NCI-H187 (cell line): ENCODE measurements at regions not wholly inside any gene's neighbourhood (a gene's known extent, or its start where the extent isn't known, plus 50 kb on each side); places are given as distances from the start of the nearest gene placed in this dataset.

Experiments used
- DNase-seq, 2 experiments: peaks; one replicate each; lab custom pipeline; 2025; lab: John Stamatoyannopoulos, UW

DNA sequence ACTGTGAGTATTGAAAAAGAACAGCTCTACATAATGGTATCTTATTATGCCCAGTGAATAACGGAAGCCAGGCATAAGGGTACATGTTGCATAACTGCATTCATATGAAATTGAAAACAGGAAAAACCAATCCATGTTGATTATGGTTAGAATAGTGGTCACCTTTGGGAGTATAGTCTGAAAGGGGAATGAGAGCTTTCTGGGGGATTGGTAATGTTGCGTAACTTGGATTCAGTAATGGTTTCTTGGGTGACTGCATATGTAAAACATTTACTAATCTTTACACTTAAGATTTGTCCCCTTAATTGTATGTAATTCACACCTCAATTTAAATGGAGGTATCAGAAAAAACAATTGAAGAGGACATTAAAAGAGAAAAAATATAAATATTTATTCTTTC, 292.1 kb downstream of the LMO4 start:
- no peak for DNase-seq

DNA sequence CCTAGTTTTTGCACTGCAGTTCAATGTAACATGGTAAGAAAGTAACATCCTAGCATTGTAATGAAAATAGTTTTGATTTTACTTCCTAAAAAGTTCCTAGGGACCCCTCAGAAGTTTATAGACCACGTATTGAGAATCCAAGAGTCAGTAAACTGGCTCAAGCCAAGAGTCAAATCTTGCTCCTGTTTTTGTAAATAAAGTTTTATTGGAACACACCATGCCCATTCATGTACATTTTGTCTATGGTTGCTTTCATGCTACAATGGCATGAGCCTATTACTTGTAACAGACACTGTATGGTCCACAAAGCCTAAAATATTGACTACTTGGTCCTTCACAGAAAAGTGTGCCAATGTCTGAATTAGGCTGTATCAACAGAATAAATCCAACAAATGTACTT, 301.0 kb downstream of the LMO4 start:
- DNase-seq, result no peak

- no peak for DNase-seq
These were observed 303.6 kb downstream of the LMO4 start for GRCh38 chr1:87632232-87632631.

GRCh38 chr1:87636198-87636892, 307.7 kb downstream of the LMO4 start:
- DNase-seq, result no peak

GRCh38 chr1:87638636-87639035, 310.0 kb downstream of the LMO4 start:
- DNase-seq, result no peak

DNA sequence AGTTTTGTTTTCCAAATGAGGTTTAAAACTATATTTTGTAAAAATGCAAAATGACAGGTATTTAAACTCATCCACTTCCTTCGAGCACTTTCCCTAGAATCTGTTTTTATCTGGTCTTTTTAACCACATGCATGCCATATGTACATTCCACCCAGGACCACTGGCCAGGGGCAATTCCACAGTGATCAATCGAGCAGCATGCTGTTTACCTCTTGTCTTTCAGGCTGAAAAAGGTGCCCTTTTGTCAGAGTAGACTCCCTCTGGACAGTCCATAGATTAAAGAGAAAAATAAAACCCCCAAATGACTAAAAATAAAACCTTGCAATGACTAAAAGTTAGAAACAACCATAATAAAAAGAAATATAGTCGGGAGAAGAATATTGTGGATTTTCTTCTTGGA, 313.3 kb downstream of the LMO4 start:
- no peak for DNase-seq

DNA sequence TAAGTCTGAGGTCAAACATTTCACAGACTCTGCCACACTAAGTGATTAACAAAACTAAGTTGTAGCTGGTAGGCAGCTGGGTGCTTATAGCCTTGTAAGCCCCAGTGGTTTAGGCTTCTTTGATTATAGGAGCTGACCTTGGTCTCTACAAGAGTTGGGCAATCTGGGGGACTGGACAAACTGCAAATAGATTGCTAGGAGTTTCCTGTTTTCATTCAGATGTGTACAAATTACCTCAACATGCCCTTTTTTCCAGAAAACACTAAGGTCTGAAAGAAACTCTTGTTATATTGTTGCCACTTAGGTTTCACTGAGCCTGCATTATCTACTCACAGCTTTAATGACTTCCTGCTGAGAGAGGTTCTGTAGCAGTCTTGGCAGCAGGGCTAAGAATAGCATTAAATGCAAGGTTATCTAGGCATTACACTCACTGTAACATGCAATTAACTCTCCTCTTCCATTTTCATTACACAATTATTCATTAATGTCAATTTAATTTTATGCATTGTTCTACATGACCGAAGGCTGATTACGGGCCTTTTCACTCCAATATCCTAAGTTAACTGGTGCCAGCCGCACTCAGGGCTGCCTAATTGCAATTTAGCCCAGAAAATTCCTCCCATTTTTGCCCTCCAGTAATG, 314.0 kb downstream of the LMO4 start:
- DNase-seq, result peak in 1 of 2 experiments; percentile 9

GRCh38 chr1:87644033-87644578, 315.4 kb downstream of the LMO4 start:
- no peak for DNase-seq

GRCh38 chr1:87644579-87645190, 316.0 kb downstream of the LMO4 start:
- DNase-seq, result no peak

DNA sequence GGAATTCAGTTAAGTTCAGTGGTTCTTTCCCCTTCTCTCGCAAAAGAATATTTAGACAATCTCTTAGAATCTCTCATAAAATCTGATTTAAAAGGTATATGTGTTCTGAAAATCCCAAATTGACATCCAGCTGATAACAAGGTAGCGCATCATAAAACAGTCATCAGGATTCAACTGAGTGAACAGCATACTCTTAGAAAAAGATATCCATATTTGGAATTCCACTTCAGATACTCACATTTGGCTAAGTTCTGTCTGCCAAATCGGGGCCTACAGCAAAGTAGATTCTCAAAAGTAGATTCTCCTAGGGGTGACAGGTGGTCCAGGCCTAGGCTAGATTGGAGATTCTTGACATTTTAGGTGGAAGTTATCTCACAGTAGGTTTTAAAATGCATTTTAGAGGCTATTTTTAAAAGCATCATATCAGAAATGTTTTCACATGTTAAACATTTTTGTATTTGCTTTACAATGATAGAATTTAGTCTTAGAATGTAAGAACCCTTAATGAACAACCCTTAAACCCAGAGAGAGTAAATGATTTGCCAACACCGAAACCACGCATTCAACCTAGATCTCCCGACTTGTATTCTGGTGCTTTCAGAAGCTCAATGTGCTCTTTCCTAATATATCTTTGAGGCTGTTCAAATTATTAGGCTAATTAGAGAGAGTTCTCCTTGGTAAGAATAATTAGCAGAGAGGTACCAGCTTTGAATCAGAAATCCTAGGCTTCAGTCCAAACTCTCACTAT, 318.9 kb downstream of the LMO4 start:
- DNase-seq, result no peak

- no peak for DNase-seq
These were observed 319.8 kb downstream of the LMO4 start for GRCh38 chr1:87648323-87649119.

- DNase-seq, result no peak
These were observed 321.6 kb downstream of the LMO4 start for GRCh38 chr1:87650306-87650705.

DNA sequence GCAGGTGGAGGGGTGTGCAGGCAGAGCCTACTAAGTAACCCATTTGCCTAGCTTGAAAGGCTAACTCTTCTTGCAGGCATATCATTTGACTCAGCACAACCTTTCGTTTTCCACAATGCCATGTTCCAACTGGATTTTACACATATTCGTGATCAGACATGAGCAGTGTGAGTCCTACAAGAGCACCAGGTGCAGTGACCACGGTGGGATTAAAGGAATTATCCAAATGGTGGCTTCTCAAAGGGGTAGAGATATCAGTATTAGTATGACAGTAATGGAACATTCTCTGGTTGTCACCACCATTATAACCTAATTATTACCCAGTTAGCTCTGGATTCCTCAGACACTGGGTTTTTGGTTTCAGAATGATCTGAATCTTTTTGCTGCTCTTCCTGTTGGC, 323.5 kb downstream of the LMO4 start:
- no peak for DNase-seq

- DNase-seq, result no peak
These were observed 336.5 kb downstream of the LMO4 start for GRCh38 chr1:87665151-87665550.

GRCh38 chr1:87666681-87667080, 338.0 kb downstream of the LMO4 start:
- no peak for DNase-seq

GRCh38 chr1:87669674-87670073, 341.0 kb downstream of the LMO4 start:
- no peak for DNase-seq

GRCh38 chr1:87673309-87673708, 344.6 kb downstream of the LMO4 start:
- DNase-seq, result no peak

- DNase-seq, result no peak
These were observed 345.1 kb downstream of the LMO4 start for GRCh38 chr1:87673748-87674147.

GRCh38 chr1:87674791-87675190, 346.1 kb downstream of the LMO4 start:
- DNase-seq, result no peak

DNA sequence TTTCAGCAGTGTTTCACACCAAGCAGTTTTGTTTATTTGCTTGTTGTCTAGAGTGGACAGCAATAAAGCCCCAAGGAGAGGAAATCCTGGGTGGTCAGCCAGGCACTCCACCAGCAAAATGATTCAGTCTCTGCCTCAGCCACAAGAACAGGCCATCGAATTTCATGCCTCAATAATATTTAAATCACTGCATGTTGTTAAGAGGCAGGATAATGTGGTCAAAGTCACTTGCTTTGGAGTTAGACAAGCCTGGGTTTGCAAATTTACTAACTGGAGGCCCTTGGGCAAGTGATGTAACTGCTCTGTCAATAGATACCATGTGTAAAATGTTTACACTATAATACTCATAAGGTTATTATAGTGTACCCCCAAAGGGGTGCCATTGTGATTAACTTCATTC, 349.6 kb downstream of the LMO4 start:
- no peak for DNase-seq

- DNase-seq, result no peak
These were observed 353.9 kb downstream of the LMO4 start for GRCh38 chr1:87682565-87682964.
